NCI-H1694 treated with DMSO at 0.1 percent for 48 hours (cell line): ENCODE measurements at regions not wholly inside any gene's neighbourhood (a gene's known extent, or its start where the extent isn't known, plus 50 kb on each side); places are given as distances from the start of the nearest gene placed in this dataset.
"Not testable (repeated sequence)": the region's sequence is repeated elsewhere in the genome, so short reads cannot be mapped to it uniquely, and the experiment has no call there.

Experiments
- DNase-seq: peaks from one replicate; lab custom pipeline; 2025; lab: John Stamatoyannopoulos, UW

DNA sequence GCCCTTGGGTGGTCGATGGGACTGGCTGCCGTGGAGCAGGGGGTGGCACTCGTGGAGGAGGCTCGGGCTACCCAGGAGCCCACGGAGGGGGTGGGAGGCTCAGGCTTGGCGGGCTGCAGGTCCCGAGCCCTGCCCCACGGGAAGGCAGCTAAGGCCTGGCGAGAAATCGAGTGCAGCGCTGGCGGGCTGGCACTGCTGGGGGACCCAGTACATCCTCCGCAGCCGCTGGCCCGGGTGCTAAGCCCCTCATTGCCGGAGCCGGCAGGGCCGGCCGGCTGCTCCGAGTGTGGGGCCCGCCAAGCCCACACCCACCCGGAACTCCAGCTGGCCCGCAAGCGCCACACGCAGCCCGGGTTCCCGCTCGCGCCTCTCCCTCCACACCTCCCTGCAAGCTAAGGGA is 435.6 kb downstream of the RWDD3 start:
- DNase-seq: not testable (repeated sequence)

DNA sequence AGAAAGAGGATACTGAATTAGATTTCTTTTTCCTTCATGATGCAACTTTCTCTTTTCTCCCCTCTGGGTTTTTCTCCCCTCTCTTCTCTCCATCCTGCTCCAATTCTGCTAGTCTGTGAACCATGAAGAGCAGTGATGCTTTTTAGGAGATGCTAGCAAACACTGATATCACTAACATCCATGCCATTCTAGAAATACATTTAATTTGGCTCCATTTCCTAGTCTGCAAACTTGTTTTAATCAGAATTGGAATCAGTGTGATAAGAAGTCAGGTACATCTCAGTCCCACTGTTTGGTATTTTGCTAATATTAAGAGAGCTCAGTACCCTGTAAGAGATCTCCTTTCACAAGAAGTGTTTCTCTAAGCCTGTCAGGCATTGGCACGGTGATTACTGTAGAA is 437.1 kb downstream of the RWDD3 start:
- DNase-seq: no peak

DNA sequence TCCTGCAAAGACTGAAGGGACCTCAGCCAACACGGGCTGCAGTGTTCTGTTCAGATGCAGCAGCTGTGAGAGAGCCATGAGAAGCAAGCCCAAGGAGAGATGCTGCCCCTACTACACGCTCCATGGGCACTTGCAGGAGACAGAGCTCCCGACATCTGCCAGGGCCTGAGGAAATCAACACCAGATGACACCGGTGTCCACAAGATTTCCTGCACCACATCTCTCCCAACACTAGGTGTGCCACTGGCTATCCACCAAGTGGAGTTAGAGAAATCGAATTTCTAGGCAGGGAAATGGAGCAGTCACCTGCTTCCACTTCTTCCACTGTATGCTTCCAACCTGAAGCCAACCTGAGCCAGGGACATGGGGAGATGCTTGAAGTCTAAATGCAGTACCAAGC is 445.3 kb downstream of the RWDD3 start:
- DNase-seq: no peak

DNA sequence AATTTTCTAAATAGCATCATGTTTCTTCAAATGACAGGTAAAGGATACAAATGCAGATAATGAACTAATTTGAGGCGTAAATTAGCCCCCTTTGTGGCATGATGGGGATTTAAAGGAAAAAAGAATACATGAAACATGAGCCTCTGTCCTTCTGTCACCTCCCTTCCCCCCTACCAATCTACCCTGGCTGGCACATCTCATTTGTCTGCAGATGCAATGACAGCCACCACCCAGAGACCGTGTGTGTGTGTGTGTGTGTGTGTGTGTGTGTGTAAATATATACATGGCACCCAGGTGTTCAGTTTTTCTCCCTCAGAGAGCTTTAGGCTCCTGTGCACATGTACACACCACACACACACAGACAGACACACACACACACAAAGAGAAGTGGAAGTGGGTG is 451.1 kb downstream of the RWDD3 start:
- DNase-seq: peak; percentile 78

DNA sequence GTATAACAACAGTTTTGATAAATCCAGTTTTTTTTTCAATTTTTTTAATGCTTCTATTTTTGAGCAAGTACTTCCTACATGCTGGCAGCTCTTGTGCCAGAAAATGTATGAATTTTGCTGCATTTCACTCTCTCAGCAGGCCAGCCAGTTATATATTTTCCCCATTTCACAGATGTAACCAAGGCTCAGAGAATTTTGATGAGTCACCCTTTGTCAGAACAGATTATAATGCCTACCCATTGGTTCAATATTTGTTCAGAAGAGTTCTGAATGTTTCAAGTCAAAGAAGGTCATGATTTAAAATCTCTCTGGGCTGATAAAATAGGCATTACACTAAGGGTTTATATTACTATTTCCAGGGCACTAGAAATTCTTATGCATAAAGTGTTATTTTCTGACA is 452.2 kb downstream of the RWDD3 start:
- DNase-seq: no peak

DNA sequence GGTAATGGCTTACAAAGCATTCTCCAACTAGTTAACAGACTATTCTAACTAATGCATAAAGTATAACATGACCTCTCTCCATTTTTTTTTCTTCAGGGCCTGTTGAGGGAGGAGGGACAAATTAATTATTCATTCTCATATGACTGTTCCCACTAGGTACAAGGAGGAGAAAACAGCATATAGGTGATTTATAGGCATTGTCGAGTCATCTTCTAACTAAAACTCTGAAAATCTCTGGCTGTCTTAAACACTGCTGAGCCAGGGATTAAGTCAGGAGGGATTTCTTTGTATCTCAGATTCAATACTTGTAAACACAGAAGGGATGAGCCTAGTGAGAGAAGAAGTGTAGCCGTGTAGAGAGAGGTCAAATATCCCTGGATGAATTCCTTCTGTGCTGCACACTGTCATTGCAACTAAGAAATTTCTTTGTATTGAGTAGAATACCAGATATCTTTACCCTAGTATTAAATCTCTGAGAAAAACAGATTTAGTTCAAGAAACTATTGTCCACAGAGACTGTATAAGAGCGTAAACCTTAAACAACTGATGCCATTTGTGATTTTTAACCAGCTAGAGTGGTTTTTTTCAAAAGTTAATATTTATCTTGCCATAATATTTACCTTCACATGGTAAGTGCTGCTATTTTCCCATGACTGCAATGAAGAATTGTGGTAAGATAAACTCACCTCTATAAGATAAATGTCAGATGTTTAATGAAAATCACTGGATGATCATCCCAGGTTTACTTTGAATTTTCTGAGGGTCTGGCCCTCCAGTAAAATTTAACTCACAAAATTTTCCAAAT is 465.3 kb downstream of the RWDD3 start:
- no peak for DNase-seq

DNA sequence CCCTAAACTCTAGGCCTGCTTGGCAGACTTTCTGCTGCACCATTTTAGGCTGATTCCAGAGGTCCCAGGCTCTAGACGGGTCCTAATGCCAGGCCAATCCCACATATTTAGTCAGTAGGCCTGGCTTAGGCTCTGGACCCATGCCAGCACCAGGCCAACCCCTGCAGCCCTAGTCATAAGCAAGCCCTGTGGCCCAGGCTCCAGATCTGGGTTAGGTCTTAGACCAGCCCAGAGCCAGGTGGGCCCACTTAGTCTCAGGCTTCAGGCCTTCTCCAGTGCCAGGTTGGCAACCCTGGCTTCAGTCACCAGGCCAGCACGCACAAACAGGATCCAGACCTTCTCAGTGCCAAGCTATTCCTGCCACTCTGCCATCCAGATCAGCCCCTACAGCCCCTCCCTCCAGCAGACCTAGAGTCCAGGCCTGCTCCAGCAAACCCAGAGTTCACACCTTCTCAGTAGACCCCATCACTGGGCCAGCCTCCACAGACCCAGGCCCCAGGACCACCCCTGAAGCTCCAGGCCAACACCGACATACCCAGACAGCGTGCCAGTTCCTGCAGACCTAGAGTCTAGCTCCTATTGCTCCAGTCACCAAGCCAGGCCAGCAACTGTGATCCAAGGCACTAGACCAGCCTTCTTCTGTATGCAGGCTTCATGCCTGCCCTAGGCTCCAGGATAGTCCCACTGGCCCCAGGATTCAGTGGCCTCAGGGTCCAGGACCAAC is 467.6 kb downstream of the RWDD3 start:
- DNase-seq: no peak

DNA sequence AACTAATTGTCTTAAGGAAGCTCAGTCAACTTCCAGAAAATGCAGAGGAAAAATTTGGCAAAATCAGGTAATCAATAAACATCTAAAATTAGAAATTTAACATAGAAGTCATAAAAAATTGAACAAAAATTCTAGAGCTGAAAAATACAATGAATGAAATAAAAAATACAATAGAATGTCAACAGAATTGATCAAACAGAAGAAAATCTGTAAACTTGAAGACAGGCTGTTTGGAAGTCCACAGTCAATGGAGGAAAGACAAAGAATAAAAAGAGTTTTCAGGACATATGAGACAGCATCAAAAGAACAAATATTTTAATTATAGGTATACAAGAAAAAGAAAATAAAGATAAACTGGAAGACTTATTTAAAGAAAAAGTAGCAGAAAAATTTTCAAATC is 469.0 kb downstream of the RWDD3 start:
- DNase-seq: no peak

DNA sequence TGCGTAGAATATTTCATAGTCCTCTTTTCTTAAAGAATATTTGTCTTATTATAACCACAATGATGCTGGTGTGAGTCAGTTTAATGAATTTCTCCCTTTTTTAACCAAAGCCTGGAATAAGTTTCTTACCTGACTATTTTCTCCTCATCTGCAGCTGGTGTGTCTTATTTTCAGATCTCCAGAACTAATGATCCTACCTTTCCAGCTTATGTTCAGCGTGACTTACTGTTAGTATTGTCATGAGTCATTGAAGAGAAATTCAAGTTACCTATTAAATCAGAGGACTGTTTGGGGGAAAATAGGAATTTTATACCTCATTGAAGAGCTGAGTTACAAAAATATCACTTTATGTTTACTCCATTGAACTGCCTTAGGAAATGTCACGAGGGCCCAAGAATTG is 482.1 kb downstream of the RWDD3 start:
- no peak for DNase-seq

DNA sequence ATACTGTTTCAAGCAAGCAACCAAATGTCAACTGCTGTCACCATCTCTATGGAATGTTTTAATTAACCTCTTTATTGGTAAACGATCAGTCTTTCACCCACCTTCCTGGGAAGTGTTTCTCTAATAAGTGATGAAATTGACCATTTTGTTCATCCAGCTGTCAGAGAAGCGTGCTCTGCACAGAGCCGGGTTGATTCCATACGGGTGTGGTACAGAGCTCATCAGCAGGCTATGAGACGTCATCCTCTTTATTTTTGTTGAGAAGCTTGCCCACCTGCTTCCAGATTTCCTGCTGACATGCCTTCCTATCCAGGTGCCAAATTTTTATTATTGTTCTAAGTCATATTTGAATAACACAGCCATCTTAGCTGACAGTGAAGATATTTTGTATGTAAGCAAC is 482.5 kb downstream of the RWDD3 start:
- DNase-seq: no peak

DNA sequence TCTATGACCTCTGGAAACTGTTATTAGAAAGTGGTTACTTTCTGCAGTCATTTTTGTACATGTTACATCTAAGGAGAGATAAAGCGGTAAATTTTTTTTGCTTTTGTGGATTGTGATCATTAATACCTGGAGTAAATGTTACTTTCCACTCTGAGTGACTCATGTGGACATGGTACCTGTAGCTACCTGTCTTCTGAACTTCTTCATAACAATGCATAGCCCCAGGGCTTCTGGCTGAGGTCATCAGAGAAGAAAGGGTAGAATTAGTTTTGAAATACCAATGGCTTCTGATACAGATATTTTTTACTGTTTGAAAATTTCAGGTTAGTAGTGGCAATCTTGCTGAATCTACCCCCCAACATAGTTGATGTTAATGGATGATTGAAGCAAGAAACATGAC is 489.3 kb downstream of the RWDD3 start:
- no peak for DNase-seq

DNA sequence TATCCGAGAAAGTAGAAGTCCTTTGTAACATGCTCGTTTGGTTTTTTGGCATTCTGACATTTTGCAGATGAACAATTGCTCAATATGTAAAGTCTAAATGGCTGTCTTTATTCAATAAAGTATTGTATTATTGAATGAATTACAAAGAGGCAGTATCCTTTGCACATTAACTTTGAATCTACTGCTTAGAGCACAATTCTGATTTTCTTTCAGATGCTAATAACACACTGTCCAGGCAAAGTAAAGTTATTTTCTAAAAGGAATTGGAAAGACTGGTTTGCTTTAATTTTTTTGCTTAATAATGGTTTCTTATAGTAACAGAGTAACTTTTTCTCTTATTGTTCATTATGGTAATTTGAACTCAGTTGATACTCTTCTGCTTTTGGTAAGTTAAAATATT is 494.8 kb downstream of the RWDD3 start:
- no peak for DNase-seq

DNA sequence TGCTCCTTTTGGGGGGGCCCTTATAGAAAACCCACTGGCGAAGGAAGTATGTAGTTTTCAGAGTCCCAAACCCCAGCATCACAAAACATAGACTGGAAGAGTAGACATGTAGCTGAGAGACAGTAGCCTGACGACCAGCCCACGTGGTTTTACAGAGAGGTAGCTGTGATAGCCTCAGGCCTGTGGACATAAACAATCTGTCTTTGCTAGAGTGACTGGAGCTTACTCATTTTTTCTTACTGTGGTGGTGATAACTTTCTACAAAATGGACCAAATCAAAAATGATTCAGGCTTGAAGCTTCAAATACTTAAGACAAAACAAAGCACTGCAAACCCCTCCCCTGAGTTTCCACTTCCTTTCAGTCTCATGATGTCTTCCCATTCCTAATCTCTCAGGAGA is 497.0 kb downstream of the RWDD3 start:
- no peak for DNase-seq

DNA sequence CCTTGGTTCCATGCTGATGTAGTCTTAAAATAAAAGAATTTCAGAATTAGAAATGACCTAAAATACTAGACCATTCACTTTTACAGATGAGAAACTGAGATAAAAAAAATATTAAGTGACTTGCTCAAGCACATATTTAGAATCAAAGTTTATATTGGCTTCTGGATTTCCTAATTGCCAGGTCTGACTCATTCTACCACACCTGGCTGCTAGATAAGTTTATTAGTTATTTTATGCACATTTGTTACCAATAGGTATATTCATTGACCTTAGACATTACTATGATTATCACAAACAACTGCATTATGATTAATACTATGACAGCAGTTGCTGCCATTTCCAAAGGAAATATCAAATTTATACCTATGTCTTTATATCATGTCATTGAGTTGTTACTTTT is 497.5 kb downstream of the RWDD3 start:
- no peak for DNase-seq

DNA sequence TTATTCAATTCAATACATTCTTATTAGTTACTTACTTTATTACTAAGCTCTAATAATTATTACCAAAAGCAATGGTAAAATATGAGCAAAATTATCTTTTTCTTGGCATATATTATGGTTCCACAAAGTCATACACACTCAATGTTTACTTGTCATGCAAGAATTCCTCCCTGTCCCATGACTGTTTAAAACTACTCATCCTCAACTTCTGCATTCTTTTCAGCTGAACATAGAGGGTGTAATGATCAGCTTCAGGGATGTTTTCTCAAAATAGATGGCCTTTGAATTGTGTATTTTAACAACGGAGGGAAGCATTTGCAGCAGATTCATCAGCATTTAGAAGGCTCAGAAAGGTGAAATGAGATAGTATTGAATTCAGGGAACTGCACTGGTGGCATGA is 499.0 kb downstream of the RWDD3 start:
- DNase-seq: no peak

DNA sequence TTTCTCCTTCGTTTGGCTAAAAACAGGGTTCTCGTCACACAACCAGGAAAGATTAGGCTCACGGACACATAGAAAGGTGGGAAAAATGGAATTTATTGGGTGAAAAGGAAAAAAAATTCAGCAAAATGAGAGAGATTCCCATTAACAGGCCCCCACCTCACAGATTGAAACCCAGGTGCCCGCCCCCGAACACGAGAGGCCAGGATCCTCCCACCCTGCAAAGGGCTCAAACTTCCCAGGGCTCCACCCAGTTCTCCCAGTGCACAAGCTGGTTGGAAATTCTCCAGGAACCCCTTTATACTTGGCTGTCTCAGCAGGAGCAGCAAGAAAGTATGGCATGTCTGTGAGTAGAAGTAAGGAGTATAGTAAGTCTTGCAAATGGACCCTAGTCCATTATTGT is 499.7 kb downstream of the RWDD3 start:
- no peak for DNase-seq

DNA sequence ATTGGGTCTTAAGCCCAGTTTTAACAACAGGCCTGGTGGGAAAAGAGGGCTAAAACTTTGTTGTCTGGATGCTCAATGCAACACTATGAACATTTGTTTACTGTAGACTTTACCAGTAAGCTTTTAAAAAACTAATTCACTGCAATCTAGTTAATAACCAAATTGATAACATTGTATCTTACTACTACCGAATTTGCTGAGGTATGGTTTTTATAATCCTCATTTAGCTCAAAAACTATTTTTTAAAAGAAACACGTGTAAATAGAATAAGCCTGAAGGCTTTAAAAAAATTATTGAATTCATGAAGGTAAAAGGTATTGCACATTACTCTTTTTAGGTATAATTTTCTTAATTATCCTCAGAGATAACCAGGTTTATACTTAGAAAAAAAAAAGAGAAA is 500.6 kb downstream of the RWDD3 start:
- no peak for DNase-seq

DNA sequence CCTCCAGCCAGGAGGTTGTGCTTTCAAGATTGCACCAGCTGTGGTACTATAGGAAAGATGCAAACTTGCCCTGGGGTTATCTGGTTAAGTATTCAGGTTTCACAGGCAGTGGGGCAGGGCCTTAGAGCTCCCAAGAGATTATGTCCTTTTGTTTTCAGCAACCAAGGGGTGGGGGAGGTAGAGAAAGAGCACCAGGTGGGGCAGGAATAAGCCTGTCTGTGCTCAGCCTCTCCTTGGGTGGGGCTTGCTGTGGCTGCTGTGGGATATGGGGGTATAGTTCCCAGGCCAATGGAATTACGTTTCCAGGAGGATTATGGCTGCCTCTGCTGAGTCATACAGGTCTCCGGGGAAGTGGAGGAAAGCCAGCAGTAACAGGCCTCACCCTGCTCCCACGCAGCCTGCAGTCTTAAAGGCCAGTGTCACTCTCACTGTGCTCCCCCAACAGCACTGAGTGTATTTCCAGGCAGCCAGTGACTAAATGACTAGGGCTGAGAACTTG is 508.6 kb downstream of the RWDD3 start:
- DNase-seq: no peak

DNA sequence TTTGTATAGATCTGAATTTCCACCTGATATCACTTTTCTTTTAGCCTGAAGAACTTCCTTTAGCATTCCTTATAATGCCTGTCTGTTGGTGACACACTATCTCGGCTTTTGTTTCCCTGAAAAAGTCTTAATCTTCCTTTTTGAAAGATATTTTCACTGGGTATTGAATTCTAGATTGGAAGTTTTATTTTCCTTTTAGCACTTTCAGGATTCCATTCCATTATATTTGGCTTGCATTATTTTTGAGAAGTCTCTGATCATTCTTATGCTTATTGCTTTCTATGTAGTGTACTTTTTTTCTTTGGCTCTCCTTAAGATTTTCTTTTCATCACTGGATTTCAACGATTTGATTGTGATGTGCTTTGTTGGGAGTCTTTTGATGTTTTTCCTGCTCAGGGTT is 510.7 kb downstream of the RWDD3 start:
- DNase-seq: no peak

DNA sequence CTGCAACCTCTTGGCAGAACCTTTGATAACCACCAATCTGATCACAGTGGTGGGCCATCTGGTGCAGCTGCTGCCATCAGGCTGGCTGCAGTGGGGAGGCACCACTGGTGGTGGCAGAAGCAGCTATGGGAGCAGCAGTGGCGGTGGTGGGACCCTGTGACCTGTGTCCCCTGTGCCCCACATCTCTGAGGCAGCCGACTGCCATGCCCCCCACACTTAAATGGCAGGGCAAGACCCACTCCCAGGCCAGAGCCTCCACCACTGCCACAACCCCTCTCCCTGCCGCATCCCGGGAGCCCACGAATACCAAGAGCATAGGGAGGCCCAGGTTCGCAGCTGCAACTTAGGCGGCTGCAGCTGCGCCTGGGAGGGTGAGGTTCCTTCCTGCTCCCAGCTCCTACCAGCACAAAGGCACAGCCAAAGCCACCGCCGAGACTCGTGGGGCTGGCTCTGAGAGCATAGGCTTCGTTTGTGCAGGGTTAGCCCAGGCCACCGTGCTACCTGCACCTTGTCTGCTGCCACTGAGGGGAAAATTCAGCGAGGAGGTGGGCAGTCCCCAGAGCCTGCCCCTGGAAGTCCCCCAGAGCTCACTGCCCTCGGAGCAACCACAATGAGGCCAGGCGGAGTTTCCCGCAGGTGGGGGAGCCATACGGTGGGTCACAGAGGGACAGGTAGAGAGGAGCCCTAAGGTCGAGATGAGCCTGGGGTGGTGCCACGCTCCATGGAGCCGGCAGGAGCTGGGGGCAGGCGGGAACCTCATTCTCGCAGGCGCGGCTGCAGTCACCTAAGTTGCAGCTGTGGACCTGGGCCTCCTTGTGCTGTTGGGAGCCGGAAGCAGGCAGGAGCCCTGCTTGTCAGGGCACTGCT is 518.7 kb downstream of the RWDD3 start:
- DNase-seq: no peak

DNA sequence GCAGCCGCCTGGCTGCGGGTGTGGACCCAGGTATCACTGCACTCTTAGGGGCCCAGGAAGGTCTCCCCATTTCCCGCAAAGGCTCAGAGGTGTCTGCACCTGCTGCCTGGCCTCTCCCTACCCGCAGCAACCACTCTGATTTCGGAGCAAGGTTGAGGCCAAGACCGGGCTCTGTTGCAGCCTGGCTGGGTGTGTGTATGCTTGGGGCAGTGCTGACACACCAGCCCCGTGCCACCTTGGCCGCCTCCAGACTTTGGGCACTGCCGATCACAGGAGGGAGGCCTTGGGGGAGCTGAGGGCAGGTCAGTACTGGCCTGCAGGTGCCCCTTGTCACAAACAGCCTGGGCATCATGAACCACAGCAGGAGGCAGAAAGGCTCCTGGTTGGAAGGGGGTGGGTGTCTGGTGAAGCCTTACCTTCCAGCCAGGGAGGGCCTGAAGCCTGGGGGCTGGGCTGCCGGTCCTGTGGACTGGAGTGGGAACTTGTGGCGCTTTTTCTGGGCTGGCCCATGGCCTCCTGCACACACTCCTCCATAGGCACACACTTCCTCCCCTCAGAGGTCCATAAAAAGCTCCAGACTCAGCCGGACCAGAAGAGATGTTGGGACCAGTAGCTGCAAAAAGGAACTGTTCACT is 519.5 kb downstream of the RWDD3 start:
- DNase-seq: no peak

DNA sequence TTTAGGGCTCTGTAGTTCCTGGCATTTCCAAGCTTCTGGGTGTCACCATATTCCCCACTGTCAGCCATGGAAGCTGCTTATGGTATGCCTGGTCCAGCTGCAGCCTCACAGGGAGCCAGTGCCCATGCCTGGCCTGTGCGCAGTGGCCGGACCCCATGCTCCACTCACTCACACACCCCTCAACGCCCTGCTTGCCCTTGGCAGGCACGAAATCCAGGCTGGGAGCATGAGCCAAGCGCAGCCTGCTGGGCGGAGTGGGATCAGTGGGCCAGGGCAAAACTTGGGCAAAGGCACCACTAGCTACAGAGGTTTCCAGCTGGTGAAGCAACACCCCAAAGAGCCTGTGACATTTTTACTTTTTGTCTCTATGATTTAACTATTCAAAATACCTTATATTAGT is 520.4 kb downstream of the RWDD3 start:
- DNase-seq: no peak
